Upper lobe of left lung (tissue), 4 donors: ENCODE measurements at regions not wholly inside any gene's neighbourhood (a gene's known extent, or its start where the extent isn't known, plus 50 kb on each side); places are given as distances from the start of the nearest gene placed in this dataset.

ENCODE experiments used
- CTCF ChIP-seq, 6 experiments: fragments of 450-650 bp in 4 of 6; fragments of 200-600 bp in 2 of 6; sonication (generic) in 2 of 6; IDR thresholded peaks; one replicate each; pipeline ENCODE4 v1.5.1; 2016 to 2019; ENCODE audit warnings: antibody characterized with exemption in 6 of 6
- EP300 ChIP-seq, 4 donors: sonication (generic); formaldehyde crosslinking; IDR thresholded peaks; one replicate each; pipeline ENCODE4 v1.5.1; 2017; ENCODE audit warnings: antibody characterized with exemption in 4 of 4, control low read depth in 2 of 4
- POLR2A ChIP-seq, 4 donors: fragments of 450-650 bp; IDR thresholded peaks; one replicate each; pipeline ENCODE4 v1.5.1; 2016 to 2017; ENCODE audit warnings: antibody characterized with exemption in 4 of 4, mild to moderate bottlenecking in 2 of 4
- POLR2AphosphoS5 ChIP-seq, 2 donors: sonication (generic); formaldehyde crosslinking; IDR thresholded peaks; one replicate each; pipeline ENCODE4 v1.5.1; 2017; ENCODE audit warnings: antibody characterized with exemption in 2 of 2

- TF ChIP-seq CTCF (IDR thresholded peaks at IDR 0.05) = no peak
- no peak for TF ChIP-seq EP300 (IDR thresholded peaks at IDR 0.05)
- TF ChIP-seq POLR2A (IDR thresholded peaks at IDR 0.05) = no peak
- no peak for TF ChIP-seq POLR2AphosphoS5 (IDR thresholded peaks at IDR 0.05)
Observed at GRCh38 chr13:34129436-34129835, 311.5 kb downstream of the RFC3 start.
